ENCODE measurements at regions not wholly inside any gene's neighbourhood (a gene's known extent, or its start where the extent isn't known, plus 50 kb on each side); places are given as distances from the start of the nearest gene placed in this dataset.

GRCh38 chr1:58983162-58983561 lies 199.3 kb upstream of the JUN start:
- TF ChIP-seq POLR2AphosphoS5 (IDR thresholded peaks at IDR 0.05; ENCODE audit: low read depth) (no peak), GABPA (IDR thresholded peaks at IDR 0.05; ENCODE audit: low read depth) (no peak)
- TF ChIP-seq, protein P1, sequence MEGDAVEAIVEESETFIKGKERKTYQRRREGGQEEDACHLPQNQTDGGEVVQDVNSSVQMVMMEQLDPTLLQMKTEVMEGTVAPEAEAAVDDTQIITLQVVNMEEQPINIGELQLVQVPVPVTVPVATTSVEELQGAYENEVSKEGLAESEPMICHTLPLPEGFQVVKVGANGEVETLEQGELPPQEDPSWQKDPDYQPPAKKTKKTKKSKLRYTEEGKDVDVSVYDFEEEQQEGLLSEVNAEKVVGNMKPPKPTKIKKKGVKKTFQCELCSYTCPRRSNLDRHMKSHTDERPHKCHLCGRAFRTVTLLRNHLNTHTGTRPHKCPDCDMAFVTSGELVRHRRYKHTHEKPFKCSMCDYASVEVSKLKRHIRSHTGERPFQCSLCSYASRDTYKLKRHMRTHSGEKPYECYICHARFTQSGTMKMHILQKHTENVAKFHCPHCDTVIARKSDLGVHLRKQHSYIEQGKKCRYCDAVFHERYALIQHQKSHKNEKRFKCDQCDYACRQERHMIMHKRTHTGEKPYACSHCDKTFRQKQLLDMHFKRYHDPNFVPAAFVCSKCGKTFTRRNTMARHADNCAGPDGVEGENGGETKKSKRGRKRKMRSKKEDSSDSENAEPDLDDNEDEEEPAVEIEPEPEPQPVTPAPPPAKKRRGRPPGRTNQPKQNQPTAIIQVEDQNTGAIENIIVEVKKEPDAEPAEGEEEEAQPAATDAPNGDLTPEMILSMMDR (IDR thresholded peaks at IDR 0.05; ENCODE audit: insufficient read depth, low read length), result no peak
- TF ChIP-seq, protein P2, sequence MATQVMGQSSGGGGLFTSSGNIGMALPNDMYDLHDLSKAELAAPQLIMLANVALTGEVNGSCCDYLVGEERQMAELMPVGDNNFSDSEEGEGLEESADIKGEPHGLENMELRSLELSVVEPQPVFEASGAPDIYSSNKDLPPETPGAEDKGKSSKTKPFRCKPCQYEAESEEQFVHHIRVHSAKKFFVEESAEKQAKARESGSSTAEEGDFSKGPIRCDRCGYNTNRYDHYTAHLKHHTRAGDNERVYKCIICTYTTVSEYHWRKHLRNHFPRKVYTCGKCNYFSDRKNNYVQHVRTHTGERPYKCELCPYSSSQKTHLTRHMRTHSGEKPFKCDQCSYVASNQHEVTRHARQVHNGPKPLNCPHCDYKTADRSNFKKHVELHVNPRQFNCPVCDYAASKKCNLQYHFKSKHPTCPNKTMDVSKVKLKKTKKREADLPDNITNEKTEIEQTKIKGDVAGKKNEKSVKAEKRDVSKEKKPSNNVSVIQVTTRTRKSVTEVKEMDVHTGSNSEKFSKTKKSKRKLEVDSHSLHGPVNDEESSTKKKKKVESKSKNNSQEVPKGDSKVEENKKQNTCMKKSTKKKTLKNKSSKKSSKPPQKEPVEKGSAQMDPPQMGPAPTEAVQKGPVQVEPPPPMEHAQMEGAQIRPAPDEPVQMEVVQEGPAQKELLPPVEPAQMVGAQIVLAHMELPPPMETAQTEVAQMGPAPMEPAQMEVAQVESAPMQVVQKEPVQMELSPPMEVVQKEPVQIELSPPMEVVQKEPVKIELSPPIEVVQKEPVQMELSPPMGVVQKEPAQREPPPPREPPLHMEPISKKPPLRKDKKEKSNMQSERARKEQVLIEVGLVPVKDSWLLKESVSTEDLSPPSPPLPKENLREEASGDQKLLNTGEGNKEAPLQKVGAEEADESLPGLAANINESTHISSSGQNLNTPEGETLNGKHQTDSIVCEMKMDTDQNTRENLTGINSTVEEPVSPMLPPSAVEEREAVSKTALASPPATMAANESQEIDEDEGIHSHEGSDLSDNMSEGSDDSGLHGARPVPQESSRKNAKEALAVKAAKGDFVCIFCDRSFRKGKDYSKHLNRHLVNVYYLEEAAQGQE (IDR thresholded peaks at IDR 0.05; ENCODE audit: insufficient replicate concordance, low read depth), result no peak

Measured in HL-60 (cell line).